Ascending aorta (tissue), 2 donors: ENCODE measurements at regions not wholly inside any gene's neighbourhood (a gene's known extent, or its start where the extent isn't known, plus 50 kb on each side); places are given as distances from the start of the nearest gene placed in this dataset.
A peak's percentile ranks its signal among the peaks of the same experiment; 100 is the strongest.

Experiments
- DNase-seq, 2 donors: peaks; one replicate each; pipeline ENCODE4 v3.0.0-alpha.2; 2019; ENCODE audit warnings: low spot score in 2 of 2
- H3K27ac ChIP-seq, 2 donors: fragments of 200-600 bp; sonication (generic); one replicate each; pipeline ENCODE4 v1.5.1; 2016 to 2017; ENCODE audit warnings: mild to moderate bottlenecking in 1 of 2
- H3K27me3 ChIP-seq: fragments of 200-600 bp; sonication (generic); one replicate; pipeline ENCODE4 v1.5.1; 2017
- H3K36me3 ChIP-seq, 2 donors: fragments of 200-600 bp; sonication (generic); one replicate each; pipeline ENCODE4 v1.5.1; 2016
- H3K4me1 ChIP-seq, 2 donors: fragments of 200-600 bp; sonication (generic); one replicate each; pipeline ENCODE4 v1.5.1; 2016 to 2017; ENCODE audit warnings: mild to moderate bottlenecking in 1 of 2
- H3K4me3 ChIP-seq, 2 donors: fragments of 200-600 bp; sonication (generic); one replicate each; pipeline ENCODE4 v1.5.1; 2016 to 2017; ENCODE audit warnings: mild to moderate bottlenecking in 1 of 2
- H3K9me3 ChIP-seq, 2 donors: fragments of 200-600 bp; sonication (generic); one replicate each; pipeline ENCODE4 v1.5.1; 2016
- CTCF ChIP-seq, 3 experiments: fragments of 200-600 bp in 2 of 3; fragments of 450-650 bp in 1 of 3; sonication (generic) in 2 of 3; IDR thresholded peaks; one replicate each; pipeline ENCODE4 v1.5.1; 2016 to 2019; ENCODE audit warnings: antibody characterized with exemption in 3 of 3, mild to moderate bottlenecking in 1 of 3, moderate library complexity in 1 of 3
- intact Hi-C: fragments of 100-400 bp; cut with DNase I; formaldehyde crosslinking; loops from one replicate; pipeline ENCODE4 v1.15.1; 2023

GRCh38 chr16:73149334-73149733 is 101.4 kb upstream of the ZFHX3 start:
- DNase-seq: no peak
- no peaks in the 10 kb centered on the region for H3K36me3 ChIP-seq
- no peak overlapping the region for H3K4me3 ChIP-seq
- intact Hi-C loops: no loop called here
- H3K27ac ChIP-seq: no peak overlapping the region
- no peaks in the 10 kb centered on the region for H3K9me3 ChIP-seq
- no peaks in the 10 kb centered on the region for H3K27me3 ChIP-seq
- peaks cover 0 to 5% of the 10 kb centered on the region in 2 donors for H3K4me1 ChIP-seq
- TF ChIP-seq CTCF (IDR thresholded peaks at IDR 0.05): no peak

GRCh38 chr16:73147958-73148357 is 100.0 kb upstream of the ZFHX3 start:
- intact Hi-C loops: no loop called here
- Histone ChIP-seq H3K4me3 (no peak overlapping the region), H3K4me1 (peaks cover 0 to 5% of the 10 kb centered on the region in 2 donors), H3K36me3 (no peaks in the 10 kb centered on the region), H3K27ac (no peak overlapping the region), H3K27me3 (no peaks in the 10 kb centered on the region), H3K9me3 (no peaks in the 10 kb centered on the region)
- no peak for TF ChIP-seq CTCF (IDR thresholded peaks at IDR 0.05)
- DNase-seq: no peak

- H3K4me1 ChIP-seq: peaks cover 0 to 11% of the 10 kb centered on the region in 2 donors
- H3K4me3 ChIP-seq: no peak overlapping the region
- no peaks in the 10 kb centered on the region for H3K9me3 ChIP-seq
- no peaks in the 10 kb centered on the region for H3K27me3 ChIP-seq
- DNase-seq: no peak
- H3K36me3 ChIP-seq: no peaks in the 10 kb centered on the region
- no peak for TF ChIP-seq CTCF (IDR thresholded peaks at IDR 0.05)
- H3K27ac ChIP-seq: peak overlapping the region; percentile 80 to 89
- intact Hi-C loops: loop anchor here (2.0 kb wide), 2 partner anchors 21 to 53 kb away; no protein-coding TSS in a partner anchor
Measured at GRCh38 chr16:73145166-73145880, 97.4 kb upstream of the ZFHX3 start.

- H3K9me3 ChIP-seq: no peaks in the 10 kb centered on the region
- no peaks in the 10 kb centered on the region for H3K36me3 ChIP-seq
- TF ChIP-seq CTCF (IDR thresholded peaks at IDR 0.05): no peak
- intact Hi-C loops: loop anchor here (2.0 to 5.0 kb wide), 3 partner anchors 23 to 76 kb away; no protein-coding TSS in a partner anchor
- peaks cover 0 to 11% of the 10 kb centered on the region in 2 donors for H3K4me1 ChIP-seq
- no peaks in the 10 kb centered on the region for H3K27me3 ChIP-seq
- peak overlapping the region; percentile 47 to 68 for H3K4me3 ChIP-seq
- H3K27ac ChIP-seq: peak overlapping the region; percentile 80 to 89
- no peak for DNase-seq
Measured at GRCh38 chr16:73143576-73144422, 95.9 kb upstream of the ZFHX3 start.

- no peak for DNase-seq
- Histone ChIP-seq H3K4me1 (peaks cover 0 to 11% of the 10 kb centered on the region in 2 donors), H3K4me3 (peak overlapping the region; percentile 47 to 68), H3K27me3 (no peaks in the 10 kb centered on the region), H3K9me3 (no peaks in the 10 kb centered on the region), H3K36me3 (no peaks in the 10 kb centered on the region), H3K27ac (peak overlapping the region; percentile 80 to 89)
- intact Hi-C loops: loop anchor here (5.0 kb wide), 1 partner anchor 76 kb away; no protein-coding TSS in a partner anchor
- TF ChIP-seq CTCF (IDR thresholded peaks at IDR 0.05): no peak
Measured at GRCh38 chr16:73143002-73143401, 95.1 kb upstream of the ZFHX3 start.
